ENCODE measurements at regions not wholly inside any gene's neighbourhood (a gene's known extent, or its start where the extent isn't known, plus 50 kb on each side); places are given as distances from the start of the nearest gene placed in this dataset.

- Histone ChIP-seq H4K20me1 (ENCODE audit: low read depth) (peaks cover 98% of the 10 kb centered on the region), H2AFZ (replicated peaks) (no peak overlapping the region), H3K9ac (no peak overlapping the region), H3K4me1 (peaks cover 41% of the 10 kb centered on the region), H3K36me3 (peaks cover 6% of the 10 kb centered on the region), H3F3A (ENCODE audit: low read depth) (peaks cover 22% of the 10 kb centered on the region), H3K4me2 (no peak overlapping the region), H3K79me2 (ENCODE audit: low read depth) (peaks cover 79% of the 10 kb centered on the region), H3K9me3 (ENCODE audit: low read depth) (no peaks in the 10 kb centered on the region), H3K27me3 (no peaks in the 10 kb centered on the region), H3K27ac (no peak overlapping the region), H3K4me3 (no peak overlapping the region)
- no peak for DNase-seq (ENCODE audit: low spot score)
- no peaks in the 10 kb centered on the region for H3K27me3 Mint-ChIP-seq (ENCODE audit: insufficient read depth, low read depth)
- peaks cover 56% of the 10 kb centered on the region for H3K4me1 Mint-ChIP-seq
- peaks cover 19% of the 10 kb centered on the region for H3K36me3 Mint-ChIP-seq
- H3K27ac Mint-ChIP-seq: no peak overlapping the region
- TF ChIP-seq EZH2 (IDR thresholded peaks at IDR 0.05) (no peak), EZH2phosphoT487 (IDR thresholded peaks at IDR 0.05) (no peak), CTCF (IDR thresholded peaks at IDR 0.05) (no peak)
- no peak overlapping the region for H3K4me3 Mint-ChIP-seq
- H3K9me3 Mint-ChIP-seq: peaks cover 2% of the 10 kb centered on the region
Measured at GRCh38 chr3:72381584-72381983, 466.7 kb downstream of the SHQ1 start.

- peak overlapping the region; percentile 40 for H3K4me2 ChIP-seq
- H3K4me1 ChIP-seq: peaks cover 48% of the 10 kb centered on the region
- Mint-ChIP-seq H3K27ac (peak overlapping the region; percentile 33), H3K4me3 (peak overlapping the region; percentile 42), H3K9me3 (no peaks in the 10 kb centered on the region), H3K4me1 (peaks cover 62% of the 10 kb centered on the region), H3K36me3 (peaks cover 19% of the 10 kb centered on the region), H3K27me3 (ENCODE audit: insufficient read depth, low read depth) (no peaks in the 10 kb centered on the region)
- H3K27ac ChIP-seq: no peak overlapping the region
- H3K79me2 ChIP-seq (ENCODE audit: low read depth): peaks cover 72% of the 10 kb centered on the region
- H3K4me3 ChIP-seq: no peak overlapping the region
- no peak for DNase-seq (ENCODE audit: low spot score)
- H4K20me1 ChIP-seq (ENCODE audit: low read depth): peaks cover 98% of the 10 kb centered on the region
- TF ChIP-seq CTCF (IDR thresholded peaks at IDR 0.05) (no peak), EZH2 (IDR thresholded peaks at IDR 0.05) (no peak), EZH2phosphoT487 (IDR thresholded peaks at IDR 0.05) (no peak)
- peaks cover 10% of the 10 kb centered on the region for H3K36me3 ChIP-seq
- peaks cover 22% of the 10 kb centered on the region for H3F3A ChIP-seq (ENCODE audit: low read depth)
- H2AFZ ChIP-seq (replicated peaks): no peak overlapping the region
- H3K9ac ChIP-seq: no peak overlapping the region
- no peaks in the 10 kb centered on the region for H3K27me3 ChIP-seq
- no peaks in the 10 kb centered on the region for H3K9me3 ChIP-seq (ENCODE audit: low read depth)
Measured at GRCh38 chr3:72380711-72381493, 467.3 kb downstream of the SHQ1 start.

- H3K4me2 ChIP-seq: peak overlapping the region; percentile 40
- peaks cover 19% of the 10 kb centered on the region for H3K36me3 Mint-ChIP-seq
- peaks cover 49% of the 10 kb centered on the region for H3K4me1 ChIP-seq
- DNase-seq (ENCODE audit: low spot score): peak; percentile 17
- no peaks in the 10 kb centered on the region for H3K27me3 ChIP-seq
- H3K79me2 ChIP-seq (ENCODE audit: low read depth): peaks cover 65% of the 10 kb centered on the region
- H3K27ac ChIP-seq: no peak overlapping the region
- H3K4me3 Mint-ChIP-seq: no peak overlapping the region
- no peak overlapping the region for H3K9ac ChIP-seq
- no peak overlapping the region for H3K4me3 ChIP-seq
- H3K27me3 Mint-ChIP-seq (ENCODE audit: insufficient read depth, low read depth): no peaks in the 10 kb centered on the region
- peaks cover 94% of the 10 kb centered on the region for H4K20me1 ChIP-seq (ENCODE audit: low read depth)
- no peak overlapping the region for H2AFZ ChIP-seq (replicated peaks)
- H3K27ac Mint-ChIP-seq: peak overlapping the region; percentile 81
- H3K9me3 ChIP-seq (ENCODE audit: low read depth): no peaks in the 10 kb centered on the region
- H3K36me3 ChIP-seq: peaks cover 13% of the 10 kb centered on the region
- no peaks in the 10 kb centered on the region for H3K9me3 Mint-ChIP-seq
- peaks cover 22% of the 10 kb centered on the region for H3F3A ChIP-seq (ENCODE audit: low read depth)
- no peak for TF ChIP-seq EZH2phosphoT487 (IDR thresholded peaks at IDR 0.05)
- TF ChIP-seq CTCF (IDR thresholded peaks at IDR 0.05): no peak
- no peak for TF ChIP-seq EZH2 (IDR thresholded peaks at IDR 0.05)
- peaks cover 69% of the 10 kb centered on the region for H3K4me1 Mint-ChIP-seq
Measured at GRCh38 chr3:72380193-72380592, 468.1 kb downstream of the SHQ1 start.
